Keratinocyte (primary cell): ENCODE measurements at regions not wholly inside any gene's neighbourhood (a gene's known extent, or its start where the extent isn't known, plus 50 kb on each side); places are given as distances from the start of the nearest gene placed in this dataset.

ENCODE experiments used
- CTCF ChIP-seq, 3 experiments: IDR thresholded peaks in 1 of 3; conservative IDR thresholded peaks in 1 of 3; optimal IDR thresholded peaks in 1 of 3; 2 replicates in 2 of 3; 3 replicates in 1 of 3; pipeline versions ENCODE3 to v1.5.1; 2011; ENCODE audit warnings: low read length in 3 of 3, mild to moderate bottlenecking in 3 of 3, moderate library complexity in 2 of 3, control low read depth in 1 of 3, inconsistent platforms in 1 of 3; ENCODE audit not compliant: insufficient read depth in 2 of 3; ENCODE audit errors: extremely low read depth in 1 of 3
- EZH2 ChIP-seq: IDR thresholded peaks from one replicate; pipeline ENCODE4 v1.6.1; 2012; ENCODE audit warnings: inconsistent platforms, mild to moderate bottlenecking, low read length, moderate library complexity

GRCh38 chr6:160926281-160927276, 65.0 kb upstream of the MAP3K4 start:
- no peak for TF ChIP-seq CTCF (optimal IDR thresholded peaks at IDR 0.05 in 1 of 3, IDR thresholded peaks at IDR 0.05 in 1 of 3, conservative IDR thresholded peaks at IDR 0.05 in 1 of 3; ENCODE audit: extremely low read depth in 1 of 3, insufficient read depth in 2 of 3, low read length in 3 of 3)
- TF ChIP-seq EZH2 = no peak
